NCI-H1694 treated with DMSO at 0.1 percent for 48 hours (cell line): ENCODE measurements at regions not wholly inside any gene's neighbourhood (a gene's known extent, or its start where the extent isn't known, plus 50 kb on each side); places are given as distances from the start of the nearest gene placed in this dataset.
A peak's percentile ranks its signal among the peaks of the same experiment; 100 is the strongest.
"Not testable (repeated sequence)": the region's sequence is repeated elsewhere in the genome, so short reads cannot be mapped to it uniquely, and the experiment has no call there.

ENCODE experiments used
- DNase-seq: peaks from one replicate; lab custom pipeline; 2025; lab: John Stamatoyannopoulos, UW

DNA sequence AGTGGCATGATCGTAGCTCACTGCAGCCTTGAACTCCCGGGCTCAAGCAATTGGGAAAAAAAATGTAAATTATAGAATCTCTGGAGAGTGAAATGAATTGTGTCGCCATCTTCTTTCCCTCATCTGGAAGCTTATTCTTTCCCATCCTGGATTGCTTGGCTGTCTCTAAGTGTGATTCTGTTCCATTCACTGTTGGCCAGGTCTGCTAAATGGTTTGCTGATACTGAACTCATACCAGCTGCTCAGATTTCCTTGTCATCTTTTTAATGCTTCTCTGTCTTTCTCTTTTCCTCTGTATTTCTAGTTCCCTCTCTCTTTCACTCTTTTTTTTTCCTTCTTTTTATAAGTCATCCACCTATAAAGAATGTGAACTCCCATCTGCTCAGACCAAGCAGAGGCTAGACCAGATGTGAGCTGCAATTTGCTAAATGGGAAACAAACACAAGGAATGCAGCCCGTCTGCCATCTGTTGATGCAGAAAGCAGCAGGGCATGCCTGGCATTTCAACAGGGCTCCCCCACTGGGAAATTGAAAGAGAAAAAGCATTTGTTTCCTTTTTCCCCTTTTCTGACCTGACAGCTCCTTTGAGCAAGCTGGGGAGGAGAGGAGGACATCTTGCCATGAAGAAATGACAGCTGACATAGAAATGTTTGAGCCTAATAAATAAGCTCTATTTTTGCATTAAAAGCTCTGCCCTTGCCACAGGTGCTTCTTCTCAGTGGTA lies 1823.6 kb upstream of the FLRT2 start:
- DNase-seq: peak; percentile 98

DNA sequence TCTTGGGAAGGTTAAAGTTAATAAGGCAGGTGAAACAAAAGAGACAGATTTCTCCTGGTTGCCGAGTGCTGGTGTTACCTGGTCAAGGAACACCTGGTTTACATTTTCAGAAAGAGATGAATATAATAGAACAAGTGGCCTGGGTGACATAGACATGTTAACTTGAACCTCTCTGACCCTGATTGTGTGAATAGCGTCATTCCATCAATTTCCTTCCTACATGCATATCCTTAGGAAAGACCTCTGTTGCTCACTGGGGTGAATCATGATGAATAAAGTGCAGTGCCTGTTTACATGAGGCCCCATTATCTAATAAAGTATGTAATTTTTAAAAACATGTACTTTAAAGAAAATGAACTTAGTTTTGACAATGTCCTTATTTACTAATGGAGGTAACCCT lies 1822.9 kb upstream of the FLRT2 start:
- no peak for DNase-seq

DNA sequence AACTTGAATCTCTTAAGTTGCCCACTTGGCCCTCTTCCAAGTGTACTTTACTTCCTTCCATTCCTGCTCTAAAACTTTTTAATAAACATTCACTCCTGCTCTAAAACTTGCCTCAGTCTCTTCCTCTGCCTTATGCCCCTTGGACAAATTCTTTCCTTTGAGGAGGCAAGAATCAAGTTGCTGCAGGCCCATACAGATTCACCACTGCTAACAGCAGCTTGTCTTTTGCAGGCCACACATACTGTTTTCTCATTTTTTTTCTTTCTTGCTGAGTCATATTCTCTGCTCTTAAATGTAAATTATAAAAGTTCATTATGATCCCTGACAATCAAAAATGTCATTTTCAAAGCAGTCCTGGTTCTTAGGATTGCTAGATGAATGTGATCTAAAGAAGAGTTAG lies 1820.8 kb upstream of the FLRT2 start:
- no peak for DNase-seq

DNA sequence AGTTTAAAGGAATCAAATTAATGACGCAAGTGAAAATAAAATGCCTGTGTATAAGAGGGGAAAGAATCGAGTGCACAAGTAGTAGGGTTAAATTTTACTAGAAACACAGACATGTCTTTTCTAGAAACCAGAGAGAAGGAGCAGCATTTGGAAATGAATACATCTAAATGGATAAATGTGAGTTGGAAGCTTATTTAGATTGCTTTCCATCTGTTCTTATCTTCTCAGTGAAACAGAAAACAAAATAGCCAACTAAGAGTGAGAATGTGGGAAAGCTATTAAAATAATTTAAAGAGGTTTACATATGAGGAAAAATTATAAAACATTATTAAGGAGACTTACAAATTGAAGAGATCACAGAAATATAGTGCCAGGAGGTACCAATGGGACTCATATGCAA lies 1818.9 kb upstream of the FLRT2 start:
- DNase-seq: peak; percentile 74

DNA sequence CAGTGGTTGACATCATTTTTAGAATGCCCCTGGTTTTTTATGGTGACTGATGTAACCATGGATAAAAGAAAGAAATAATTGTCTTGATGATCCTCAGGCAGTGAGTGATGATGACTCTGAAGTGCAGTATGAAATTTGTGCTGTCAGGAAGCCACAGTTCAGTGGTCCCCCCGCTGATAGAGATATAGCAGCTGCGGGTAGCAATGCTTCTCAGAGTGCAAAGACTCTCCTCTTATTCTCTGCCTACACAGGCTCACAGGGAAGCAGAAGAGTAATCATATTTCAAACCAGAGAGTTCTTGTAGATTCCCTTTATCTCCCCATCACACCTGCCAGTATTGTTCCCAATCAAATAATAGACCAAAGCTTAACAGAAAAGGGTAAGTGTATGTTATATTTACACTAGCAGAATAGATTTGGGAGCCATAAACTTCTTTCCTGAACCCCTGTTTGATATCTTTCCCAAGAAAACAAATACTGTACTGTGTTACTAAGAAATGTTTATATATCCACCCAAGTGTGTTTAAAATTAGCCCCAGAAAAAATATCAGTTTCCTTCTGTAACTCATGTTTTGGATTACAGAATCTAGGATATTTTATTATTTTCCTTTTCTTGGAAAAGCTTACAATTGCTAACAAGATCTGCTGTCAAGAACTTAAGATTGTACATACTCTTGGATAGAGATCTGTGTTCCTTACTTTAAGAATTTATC lies 1817.4 kb upstream of the FLRT2 start:
- no peak for DNase-seq

DNA sequence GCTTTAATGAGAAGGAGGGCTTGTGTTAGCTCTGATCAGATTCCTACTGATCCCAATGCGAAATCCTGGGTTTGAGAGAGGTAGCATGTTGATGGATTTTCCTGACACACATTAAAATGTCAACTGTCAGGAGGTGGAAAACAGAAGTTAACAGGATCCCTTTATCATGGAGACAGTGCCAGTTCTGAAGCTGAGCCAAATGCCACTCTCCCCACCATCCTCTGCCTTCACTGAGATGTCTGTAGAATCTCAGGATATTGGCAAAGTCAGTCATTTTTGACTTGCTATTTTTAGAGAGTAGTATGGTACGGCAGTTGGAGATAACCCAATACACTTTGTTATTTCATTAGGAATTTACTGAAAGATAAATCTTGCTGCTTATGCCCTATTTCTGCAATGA lies 1816.2 kb upstream of the FLRT2 start:
- DNase-seq: no peak

DNA sequence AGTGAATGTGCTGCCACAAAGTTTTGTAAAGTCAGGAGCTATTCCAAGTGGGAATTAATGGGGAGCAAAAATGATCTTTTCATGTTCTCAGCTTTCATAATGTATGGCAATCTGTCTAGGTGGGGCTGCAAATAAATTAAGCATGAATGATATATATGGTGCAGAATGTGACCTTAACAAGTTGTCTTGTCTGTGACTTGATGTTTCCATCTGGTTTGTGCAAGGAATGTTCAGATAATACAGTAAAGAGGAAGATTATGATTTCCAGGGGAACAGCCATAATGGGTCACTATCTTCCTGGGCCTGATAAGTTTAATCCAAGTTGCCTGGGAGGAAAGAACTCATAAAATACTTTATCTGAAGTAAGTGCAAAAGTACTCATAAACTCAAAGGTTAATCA lies 1815.8 kb upstream of the FLRT2 start:
- no peak for DNase-seq

DNA sequence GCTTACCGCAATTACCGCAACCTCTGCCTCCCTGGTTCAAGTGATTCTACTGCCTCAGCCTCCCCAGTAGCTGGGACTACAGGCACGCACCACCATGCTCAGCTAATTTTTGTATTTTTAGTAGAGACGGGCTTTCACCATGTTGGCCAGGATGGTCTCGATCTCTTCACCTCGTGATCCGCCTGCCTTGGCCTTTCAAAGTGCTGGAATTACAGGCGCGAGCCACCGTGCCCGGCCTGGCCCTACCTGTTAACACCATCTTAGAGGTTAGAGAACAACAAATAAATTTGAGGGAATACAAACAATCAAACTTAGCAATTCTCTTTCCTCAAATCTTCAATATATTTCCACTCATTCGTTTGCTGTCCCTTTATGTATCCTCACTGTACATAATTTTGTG lies 1810.5 kb upstream of the FLRT2 start:
- not testable (repeated sequence) for DNase-seq

DNA sequence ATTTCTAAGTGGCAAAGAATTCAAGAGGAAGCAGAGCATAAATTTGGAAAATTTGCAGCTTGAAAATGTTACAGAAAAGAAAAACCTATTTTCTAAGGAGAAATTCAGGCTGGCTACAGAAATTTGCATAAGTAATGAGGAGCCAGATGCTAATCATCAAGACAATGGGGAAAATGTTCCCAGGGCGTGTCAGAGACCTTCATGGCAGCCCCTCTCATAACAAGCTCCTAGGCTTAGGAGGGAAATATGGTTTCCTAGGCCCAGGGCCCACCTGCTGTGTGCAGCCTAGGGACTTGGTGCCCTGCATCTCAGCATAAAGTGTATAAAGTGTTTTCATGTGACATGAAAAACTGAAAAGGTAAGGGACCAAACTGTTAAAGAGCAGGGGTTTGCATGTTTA lies 1796.3 kb upstream of the FLRT2 start:
- DNase-seq: no peak

DNA sequence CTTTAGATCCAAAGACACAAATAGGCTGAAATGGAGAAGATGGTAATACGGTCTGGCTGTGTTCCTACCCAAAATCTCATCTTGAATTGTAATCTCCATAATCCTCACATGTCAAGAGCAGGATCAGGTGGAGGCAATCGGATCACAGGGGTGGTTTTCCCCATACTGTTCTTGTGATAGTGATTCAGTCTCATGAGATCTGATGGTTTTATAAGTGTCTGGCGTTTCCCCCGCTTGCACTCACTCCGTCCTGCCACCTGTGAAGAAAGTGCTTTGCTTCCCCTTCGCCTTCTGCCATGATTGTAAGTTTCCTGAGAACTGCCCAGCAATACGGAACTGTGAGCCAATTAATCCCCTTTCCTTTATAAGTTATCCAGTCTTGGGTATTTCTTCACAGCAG lies 1795.5 kb upstream of the FLRT2 start:
- DNase-seq: no peak

DNA sequence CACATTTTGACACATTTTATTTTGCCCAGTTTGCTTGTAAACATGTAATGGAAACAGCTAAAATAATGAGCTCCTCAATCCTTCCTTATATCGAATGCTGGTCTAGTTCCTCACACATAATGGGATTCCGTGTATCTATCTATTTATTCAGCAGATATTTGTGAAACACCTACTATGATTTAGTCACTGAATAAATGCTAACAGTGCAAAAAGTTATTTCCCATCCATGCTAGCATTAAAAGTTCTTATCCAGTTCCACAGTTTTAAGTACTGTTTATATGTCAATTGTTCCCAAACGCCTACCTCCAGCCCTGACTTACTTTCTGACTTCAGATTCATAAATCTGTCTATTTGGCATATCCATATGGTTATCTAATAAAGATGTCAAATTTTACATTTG lies 1788.7 kb upstream of the FLRT2 start:
- no peak for DNase-seq

DNA sequence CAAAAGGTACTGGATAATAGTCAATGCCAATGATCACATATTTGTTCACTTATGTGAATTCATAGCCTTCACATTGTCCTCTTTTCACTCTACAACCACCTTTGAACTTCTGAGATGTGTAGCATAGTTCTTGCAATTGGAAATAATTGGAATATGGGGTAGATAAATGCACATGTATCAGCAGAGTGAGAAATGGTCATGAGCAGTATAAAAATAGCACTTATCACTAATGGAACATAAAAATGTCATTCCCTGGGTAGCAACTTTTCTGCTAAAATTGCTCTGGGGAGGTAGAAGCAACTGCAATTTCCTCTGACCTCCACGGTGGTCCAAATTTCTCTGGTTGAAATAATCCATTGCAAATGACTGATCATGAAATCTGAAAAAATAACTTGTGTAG lies 1785.7 kb upstream of the FLRT2 start:
- no peak for DNase-seq

DNA sequence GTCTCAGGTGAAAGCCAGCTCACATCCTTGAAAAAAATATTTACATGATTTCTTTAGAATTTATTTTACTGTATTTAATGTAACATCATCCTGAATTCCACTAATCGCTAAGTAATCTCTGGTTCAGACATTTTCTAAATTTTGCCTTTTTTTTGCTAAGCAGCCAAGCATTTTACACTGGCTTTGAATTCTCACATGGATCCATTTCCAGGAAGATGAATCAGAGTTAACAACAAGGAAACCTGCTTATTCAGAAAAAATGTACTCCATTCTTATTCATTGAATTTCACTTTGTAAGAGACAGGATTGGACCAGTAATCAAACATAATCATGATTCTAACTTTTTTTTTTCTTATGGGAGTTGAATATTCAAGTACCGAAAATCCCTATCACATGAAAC lies 1785.1 kb upstream of the FLRT2 start:
- DNase-seq: no peak

DNA sequence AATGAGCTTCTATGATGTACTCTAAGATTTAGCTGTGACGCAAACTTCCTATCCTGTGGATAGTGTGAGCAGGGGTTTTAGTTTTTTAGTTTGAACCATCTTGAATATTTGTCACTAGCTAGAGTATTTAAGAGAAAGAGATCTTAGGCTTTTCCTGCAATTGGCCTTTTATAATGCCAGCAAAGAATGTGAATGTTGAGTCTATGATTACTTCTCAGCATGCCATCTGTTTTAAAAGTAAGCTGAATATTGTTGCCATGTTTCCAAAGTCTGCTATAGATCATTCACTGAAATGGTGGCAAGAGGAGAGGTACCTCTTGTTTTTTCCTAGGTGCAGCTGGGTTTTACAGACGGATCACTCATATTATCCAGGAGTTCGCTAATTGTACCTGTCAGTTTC lies 1783.6 kb upstream of the FLRT2 start:
- no peak for DNase-seq

DNA sequence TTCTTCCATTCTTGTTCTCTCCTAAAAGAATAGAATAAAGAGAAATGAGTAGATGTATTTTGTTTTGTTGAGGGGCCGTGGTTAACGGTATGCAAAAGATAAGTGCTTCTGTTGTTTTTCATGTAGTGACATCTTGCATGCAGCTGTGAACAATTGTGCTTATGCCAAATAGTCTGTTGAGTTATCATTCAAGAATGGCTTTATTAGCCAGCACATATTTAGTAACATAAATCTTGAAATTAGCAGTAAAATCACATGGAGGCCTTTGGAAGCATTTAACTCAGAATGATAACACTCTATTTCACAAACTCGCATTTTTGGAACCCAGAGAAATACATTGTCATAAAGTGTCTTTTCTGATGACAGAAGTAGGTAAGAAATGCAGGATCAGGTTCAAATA lies 1772.0 kb upstream of the FLRT2 start:
- DNase-seq: peak; percentile 40

DNA sequence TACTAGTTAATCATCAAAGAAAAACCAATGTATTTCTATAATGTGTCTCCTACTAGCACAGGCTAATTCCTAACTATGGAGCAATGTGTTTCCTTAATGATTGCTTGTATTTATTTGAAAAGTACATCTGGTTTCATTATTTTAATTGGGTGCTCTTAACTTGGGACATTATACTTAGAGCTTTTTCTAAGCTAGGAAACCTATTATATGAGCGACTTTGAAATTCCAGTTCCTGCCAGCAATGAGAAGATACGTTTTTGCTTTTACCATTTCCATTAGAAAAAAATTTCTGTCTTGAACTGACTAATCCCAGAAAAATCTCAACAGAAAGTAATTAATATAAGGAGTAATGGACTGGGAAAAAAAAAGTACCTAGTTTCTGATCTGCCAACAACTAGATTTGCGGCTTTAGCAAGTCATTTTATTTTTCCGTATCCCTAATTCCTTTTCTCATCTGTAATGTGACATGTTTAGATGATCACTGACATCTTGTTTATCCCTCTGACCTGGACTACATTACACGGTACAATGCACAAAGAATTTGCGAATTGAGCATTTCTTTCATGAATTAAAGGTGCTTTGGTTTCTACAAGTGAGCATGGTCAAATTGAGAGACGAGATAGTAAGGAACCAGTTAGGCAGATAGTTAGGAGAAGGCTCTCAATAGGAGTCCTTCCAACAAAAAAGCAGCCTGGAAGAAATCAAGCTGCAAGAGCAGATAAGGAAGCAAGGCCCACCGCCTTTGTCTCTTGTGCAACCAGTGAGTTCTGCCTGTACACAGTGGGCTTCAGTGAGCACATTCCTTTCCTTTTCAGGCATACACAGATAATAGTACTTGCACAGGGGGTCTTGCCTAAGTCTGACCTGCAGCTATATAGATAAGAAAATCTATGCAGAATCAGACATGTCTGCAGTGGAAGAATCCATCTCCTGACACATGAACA lies 1765.0 kb upstream of the FLRT2 start:
- DNase-seq: no peak

DNA sequence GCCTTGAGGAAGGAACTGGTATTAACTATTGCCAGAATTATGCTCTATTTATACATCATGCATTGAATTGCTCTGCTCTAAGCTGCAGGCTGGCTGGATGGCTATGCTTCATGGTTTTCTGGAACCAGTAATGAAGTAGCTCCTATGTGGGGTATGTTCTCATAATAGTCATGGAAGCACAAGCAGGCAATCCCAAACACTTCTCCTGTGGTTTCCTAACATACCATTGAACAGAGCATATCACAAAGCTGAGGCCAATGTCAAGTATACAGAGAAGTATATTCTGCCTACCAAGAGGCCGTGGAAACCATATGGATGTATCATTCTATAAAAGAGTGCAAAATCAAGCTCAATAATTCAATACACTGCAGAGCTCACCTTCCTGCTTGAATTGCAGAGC lies 1752.4 kb upstream of the FLRT2 start:
- no peak for DNase-seq

DNA sequence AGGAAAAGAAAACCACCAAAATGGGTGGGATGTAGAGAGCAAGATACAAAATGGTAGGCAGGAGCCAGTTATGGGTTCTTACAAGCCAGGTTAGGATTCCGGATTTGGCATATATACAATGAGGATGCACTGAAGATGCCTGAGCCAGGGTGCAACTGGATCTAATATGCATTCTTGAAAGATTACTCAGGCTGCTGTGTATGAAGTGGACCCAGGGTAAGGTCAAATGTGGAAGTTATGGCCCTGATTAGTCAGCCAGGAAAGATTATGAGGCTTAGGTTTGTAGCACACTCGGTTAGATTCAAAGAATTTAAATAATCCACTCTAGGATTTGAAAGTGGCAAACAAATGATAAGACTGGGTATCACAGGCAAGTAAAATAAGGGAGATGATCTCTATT lies 1750.7 kb upstream of the FLRT2 start:
- DNase-seq: no peak

DNA sequence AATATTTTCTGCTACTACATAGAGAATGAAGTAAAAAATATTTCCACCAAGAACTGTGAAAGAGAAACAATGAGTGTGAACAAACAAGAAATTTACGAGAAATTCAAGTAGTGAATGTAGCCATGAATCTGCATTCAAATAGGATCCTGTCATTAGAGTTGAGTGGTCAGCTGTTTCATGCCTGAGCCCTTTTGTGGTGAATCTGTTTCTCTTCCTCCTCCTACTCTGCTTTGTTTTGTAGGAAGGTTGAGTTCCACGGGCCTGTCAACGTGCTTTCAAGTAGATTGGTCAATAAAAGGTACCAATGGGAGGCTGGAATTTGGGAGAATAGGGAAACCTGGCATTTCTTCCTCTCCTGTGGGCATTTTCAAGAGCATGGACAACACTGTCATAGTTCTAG lies 1749.6 kb upstream of the FLRT2 start:
- no peak for DNase-seq

DNA sequence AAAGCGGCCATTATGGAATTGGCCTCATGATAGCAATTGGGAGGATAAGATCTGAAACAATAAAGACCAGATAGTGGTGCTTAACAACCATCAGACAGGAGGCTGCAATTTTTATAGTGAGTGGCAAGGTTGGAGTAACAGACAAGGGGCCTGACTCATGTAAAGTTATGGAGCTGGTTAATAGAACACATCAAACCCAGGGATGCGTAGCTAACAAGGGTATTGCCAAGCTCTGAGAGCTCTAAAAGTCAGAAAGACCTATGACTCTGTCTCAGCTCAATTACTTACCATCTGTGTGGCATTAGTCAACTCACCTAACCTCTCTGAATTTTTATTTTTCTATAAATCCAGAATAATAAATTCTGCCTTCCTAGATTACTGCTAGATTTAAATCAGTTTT lies 1731.5 kb upstream of the FLRT2 start:
- DNase-seq: no peak

DNA sequence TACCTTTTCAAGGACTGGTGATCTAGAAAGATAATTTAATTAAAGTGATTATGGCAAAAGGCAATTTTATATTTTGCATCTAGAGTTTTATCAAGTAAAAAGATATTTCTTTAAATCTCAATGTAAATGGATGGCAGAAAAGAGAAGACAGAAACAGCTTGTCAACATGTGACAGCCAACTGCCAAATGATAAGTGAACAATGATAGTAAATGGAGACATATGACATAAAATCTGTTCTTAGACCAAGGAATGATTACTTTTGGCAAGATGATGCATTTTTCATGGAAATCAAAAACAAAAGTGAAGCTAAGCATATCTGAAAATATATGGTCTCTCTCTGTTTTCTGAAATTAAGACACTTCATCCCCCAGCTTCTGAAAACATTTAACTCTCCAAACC lies 1730.7 kb upstream of the FLRT2 start:
- peak; percentile 67 for DNase-seq

DNA sequence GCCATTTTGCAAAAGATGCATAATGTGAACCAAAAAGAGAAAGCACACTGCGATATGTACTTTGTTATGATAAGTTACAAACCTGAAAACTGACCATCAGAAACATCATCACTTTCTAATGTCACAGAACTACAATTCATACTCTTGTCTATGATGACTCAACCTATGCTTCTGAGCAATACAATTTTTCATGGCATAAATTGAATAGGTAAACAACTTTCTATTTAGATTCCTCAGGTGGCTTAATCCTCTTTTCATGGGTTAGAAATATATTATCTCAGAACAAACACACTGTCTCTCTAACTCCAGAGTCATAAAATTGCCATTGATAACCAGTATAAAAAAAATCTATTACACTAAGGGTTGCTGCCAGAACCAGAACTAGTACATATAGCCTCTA lies 1715.0 kb upstream of the FLRT2 start:
- DNase-seq: no peak

DNA sequence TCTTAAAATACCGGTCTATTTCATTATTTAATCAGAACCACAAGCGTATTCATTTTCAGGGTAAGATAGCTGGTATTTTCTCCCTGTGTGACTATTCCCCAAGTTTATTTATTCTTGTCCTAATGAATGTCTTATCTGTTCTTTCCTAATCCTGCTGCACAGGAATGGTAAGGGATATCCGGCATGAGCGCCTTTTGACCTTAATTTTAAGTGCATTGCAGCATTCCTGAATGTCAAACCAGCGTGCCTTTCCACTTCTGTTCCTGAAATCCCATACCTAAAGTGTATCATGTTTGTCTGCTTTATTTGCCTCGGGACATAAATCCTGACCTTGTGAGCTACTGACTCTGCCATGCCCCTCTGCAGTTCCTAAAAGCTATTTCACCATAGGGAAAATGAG lies 1713.2 kb upstream of the FLRT2 start:
- no peak for DNase-seq
